ENCODE measurements at regions not wholly inside any gene's neighbourhood (a gene's known extent, or its start where the extent isn't known, plus 50 kb on each side); places are given as distances from the start of the nearest gene placed in this dataset.

DNA sequence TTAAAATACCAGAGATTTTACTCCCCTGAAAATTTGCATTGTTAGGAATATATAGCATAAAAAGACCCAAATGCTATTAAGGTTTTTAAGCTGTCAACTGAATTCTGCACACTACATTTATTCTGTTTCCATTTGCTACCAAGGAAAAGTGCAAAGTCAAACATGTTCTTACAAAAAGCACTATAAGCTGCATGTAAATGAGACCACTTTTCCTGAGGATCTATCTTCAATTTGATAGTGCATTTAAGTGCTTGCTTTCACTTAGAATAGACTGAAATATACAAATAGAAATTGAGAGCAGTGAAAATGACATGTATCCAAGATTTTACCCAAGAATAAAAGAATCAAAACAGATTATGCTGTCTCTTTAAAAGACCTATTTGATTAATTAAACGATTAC, 1216.2 kb downstream of the ROBO2 start:
- TF ChIP-seq EZH2phosphoT487 (IDR thresholded peaks at IDR 0.05; ENCODE audit: borderline replicate concordance), result no peak
- TF ChIP-seq, protein P1, sequence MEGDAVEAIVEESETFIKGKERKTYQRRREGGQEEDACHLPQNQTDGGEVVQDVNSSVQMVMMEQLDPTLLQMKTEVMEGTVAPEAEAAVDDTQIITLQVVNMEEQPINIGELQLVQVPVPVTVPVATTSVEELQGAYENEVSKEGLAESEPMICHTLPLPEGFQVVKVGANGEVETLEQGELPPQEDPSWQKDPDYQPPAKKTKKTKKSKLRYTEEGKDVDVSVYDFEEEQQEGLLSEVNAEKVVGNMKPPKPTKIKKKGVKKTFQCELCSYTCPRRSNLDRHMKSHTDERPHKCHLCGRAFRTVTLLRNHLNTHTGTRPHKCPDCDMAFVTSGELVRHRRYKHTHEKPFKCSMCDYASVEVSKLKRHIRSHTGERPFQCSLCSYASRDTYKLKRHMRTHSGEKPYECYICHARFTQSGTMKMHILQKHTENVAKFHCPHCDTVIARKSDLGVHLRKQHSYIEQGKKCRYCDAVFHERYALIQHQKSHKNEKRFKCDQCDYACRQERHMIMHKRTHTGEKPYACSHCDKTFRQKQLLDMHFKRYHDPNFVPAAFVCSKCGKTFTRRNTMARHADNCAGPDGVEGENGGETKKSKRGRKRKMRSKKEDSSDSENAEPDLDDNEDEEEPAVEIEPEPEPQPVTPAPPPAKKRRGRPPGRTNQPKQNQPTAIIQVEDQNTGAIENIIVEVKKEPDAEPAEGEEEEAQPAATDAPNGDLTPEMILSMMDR (conservative IDR thresholded peaks at IDR 0.05; ENCODE audit: low read length), result no peak
